ENCODE measurements at regions not wholly inside any gene's neighbourhood (a gene's known extent, or its start where the extent isn't known, plus 50 kb on each side); places are given as distances from the start of the nearest gene placed in this dataset.
A peak's percentile ranks its signal among the peaks of the same experiment; 100 is the strongest.

GRCh38 chr1:58409336-58409735 lies 137.2 kb downstream of the OMA1 start:
- TF ChIP-seq, protein P1, sequence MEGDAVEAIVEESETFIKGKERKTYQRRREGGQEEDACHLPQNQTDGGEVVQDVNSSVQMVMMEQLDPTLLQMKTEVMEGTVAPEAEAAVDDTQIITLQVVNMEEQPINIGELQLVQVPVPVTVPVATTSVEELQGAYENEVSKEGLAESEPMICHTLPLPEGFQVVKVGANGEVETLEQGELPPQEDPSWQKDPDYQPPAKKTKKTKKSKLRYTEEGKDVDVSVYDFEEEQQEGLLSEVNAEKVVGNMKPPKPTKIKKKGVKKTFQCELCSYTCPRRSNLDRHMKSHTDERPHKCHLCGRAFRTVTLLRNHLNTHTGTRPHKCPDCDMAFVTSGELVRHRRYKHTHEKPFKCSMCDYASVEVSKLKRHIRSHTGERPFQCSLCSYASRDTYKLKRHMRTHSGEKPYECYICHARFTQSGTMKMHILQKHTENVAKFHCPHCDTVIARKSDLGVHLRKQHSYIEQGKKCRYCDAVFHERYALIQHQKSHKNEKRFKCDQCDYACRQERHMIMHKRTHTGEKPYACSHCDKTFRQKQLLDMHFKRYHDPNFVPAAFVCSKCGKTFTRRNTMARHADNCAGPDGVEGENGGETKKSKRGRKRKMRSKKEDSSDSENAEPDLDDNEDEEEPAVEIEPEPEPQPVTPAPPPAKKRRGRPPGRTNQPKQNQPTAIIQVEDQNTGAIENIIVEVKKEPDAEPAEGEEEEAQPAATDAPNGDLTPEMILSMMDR (conservative IDR thresholded peaks at IDR 0.05; ENCODE audit: low read length), result no peak
- DNase-seq (ENCODE audit: low read depth), result no peak
- H3K4me3 ChIP-seq (ENCODE audit: low read length), result no peak overlapping the region

DNA sequence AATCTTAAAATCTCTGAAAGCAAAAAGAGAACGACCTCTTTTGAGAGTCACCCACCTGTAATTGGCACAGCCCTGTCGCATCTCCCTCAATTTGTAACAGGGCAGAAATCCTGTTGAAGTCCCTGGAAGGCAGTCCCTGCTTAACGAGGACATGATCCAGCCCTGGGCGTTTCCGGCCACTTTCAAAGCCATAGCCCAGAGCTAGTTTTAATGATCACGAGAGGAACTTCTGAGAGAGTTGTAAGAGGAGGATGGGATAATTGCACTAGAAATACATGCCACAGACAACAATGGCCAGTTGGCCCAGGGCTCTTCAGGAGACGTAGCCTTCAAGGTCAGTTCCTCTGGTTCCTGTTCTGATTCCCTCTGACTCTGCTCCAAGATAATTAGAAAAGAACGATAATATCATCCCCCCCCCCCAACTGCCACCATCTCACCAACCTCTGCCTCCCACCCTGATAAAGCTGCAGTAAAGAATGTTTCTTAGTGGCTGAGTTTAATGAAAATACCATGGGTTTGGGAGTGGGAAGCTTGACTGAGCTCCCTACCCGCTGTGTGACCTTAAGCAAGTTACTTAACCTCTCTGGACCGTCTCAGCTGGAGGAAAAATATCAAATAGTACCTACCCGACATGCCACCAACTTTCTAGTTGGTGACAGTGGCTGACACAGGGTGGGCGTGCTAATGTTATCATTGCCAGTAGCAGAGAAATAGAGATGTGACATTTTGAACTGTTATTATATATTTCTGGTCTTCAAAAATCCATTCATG lies 140.0 kb downstream of the OMA1 start:
- TF ChIP-seq, protein P1 (conservative IDR thresholded peaks at IDR 0.05; ENCODE audit: low read length), result no peak
- DNase-seq (ENCODE audit: low read depth), result no peak
- H3K4me3 ChIP-seq (ENCODE audit: low read length), result no peak overlapping the region

DNA sequence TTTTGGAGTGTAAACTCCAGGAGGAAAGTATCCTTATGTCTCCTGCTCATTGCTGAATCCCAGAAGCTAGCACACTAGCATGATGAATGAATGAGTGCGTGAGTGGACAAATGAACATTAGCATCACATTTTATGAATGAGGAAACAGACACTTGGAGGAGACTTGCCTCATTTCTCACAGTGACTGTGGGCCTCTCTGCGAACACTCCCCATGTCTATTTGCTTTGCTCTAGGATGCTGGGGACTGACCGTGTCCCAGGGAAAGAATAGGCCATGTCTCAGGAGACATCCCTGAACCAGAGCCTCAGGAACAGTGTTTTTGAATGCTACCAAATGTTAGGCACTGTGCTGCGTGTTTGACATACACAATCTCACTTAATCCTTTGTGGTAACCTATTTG lies 140.9 kb downstream of the OMA1 start:
- no peak for DNase-seq (ENCODE audit: low read depth)
- TF ChIP-seq, protein P1 (conservative IDR thresholded peaks at IDR 0.05; ENCODE audit: low read length), result no peak
- H3K4me3 ChIP-seq (ENCODE audit: low read length), result no peak overlapping the region

DNA sequence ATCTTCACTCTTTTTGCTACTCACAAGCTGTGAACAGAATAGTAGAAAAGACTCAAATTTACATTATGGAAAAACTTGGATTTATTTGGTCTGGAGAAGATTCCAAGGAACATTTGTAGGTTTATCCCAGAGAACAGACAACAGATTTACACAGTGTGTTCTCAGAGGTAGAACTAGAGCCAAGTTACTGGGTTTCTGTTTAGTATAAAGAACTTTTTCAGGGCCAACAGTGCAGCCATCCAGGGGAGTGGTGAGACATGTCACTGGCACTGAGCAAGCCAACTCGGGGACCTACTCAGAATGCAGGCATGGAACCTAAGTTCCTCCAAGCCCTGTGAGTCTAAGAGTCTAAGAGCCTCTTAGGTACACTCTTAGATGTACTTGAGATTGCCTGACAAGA lies 142.6 kb downstream of the OMA1 start:
- TF ChIP-seq, protein P1 (conservative IDR thresholded peaks at IDR 0.05; ENCODE audit: low read length), result no peak
- DNase-seq (ENCODE audit: low read depth), result no peak
- H3K4me3 ChIP-seq (ENCODE audit: low read length), result no peak overlapping the region

DNA sequence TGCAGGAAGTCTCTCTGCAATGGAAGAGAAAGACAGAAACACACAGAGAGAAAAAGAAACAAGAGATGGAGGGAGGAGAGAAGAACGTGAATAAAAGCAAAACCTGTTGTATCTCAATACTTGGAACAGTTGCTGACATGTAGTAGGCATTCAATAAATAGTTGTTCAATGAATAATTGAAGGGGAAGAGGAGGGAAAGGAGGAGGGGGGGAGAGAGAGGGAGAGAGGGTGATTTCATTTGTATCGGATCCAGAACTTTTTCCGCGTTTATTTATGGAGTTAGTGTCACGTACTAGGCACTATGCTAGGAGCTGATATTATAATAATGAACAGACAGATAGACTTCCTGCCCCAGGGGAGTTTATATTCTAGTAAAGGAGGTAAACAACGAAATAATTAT lies 144.1 kb downstream of the OMA1 start:
- H3K4me3 ChIP-seq (ENCODE audit: low read length), result peak overlapping the region; percentile 34
- TF ChIP-seq, protein P1 (conservative IDR thresholded peaks at IDR 0.05; ENCODE audit: low read length), result no peak
- peak; percentile 67 for DNase-seq (ENCODE audit: low read depth)

GRCh38 chr1:58401991-58402390 lies 144.5 kb downstream of the OMA1 start:
- TF ChIP-seq, protein P1 (conservative IDR thresholded peaks at IDR 0.05; ENCODE audit: low read length), result no peak
- DNase-seq (ENCODE audit: low read depth), result peak; percentile 57

DNA sequence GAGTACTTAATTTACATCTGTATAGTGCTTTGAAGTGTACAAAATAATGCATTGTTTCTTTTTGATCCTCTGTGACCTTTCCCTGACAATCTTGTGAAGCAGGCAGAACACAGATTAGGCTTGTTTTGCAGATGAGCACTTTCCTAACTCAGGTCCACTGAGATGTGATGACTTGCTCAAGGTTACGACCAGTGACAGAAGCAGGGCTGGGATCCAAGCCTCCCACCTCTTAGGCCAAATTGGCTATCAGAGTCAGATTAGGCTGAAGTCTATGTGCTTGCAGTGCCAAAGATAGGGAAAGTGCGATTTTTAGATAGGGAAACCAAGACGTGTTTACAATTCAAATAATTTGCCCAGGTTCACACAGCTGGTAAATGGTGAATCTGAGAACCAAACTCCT lies 147.3 kb downstream of the OMA1 start:
- TF ChIP-seq, protein P1 (conservative IDR thresholded peaks at IDR 0.05; ENCODE audit: low read length), result no peak
- no peak overlapping the region for H3K4me3 ChIP-seq (ENCODE audit: low read length)
- no peak for DNase-seq (ENCODE audit: low read depth)

More at GRCh38 chr1:58401991-58402390, 144.5 kb downstream of the OMA1 start:
- peak overlapping the region; percentile 34 for H3K4me3 ChIP-seq (ENCODE audit: low read length)
